HT1080 (cell line): ENCODE measurements at regions not wholly inside any gene's neighbourhood (a gene's known extent, or its start where the extent isn't known, plus 50 kb on each side); places are given as distances from the start of the nearest gene placed in this dataset.

Experiments used
- DNase-seq: peaks from one replicate; pipeline ENCODE4 v3.0.0-alpha.2; 2015; ENCODE audit warnings: low read depth

DNA sequence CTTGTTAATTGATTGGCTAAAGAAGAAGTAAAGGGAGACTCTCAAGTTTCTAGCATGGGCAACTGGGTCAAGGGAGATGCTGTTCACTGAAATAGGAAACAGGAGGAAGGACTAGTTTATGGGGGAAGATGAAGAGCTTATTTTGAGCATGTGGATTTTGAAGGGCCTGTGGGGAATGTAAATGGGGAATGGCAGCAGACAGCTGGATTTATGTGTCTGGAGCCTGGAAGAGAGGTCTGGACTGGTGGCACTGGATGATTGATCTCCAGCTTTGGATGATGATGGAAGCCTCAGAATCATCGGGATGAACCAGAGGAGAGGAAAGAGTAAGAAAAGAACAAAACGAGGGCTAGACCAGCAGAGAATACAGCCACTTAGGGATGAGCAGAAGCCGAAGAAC, 54.9 kb upstream of the ENAH start:
- DNase-seq = no peak

DNA sequence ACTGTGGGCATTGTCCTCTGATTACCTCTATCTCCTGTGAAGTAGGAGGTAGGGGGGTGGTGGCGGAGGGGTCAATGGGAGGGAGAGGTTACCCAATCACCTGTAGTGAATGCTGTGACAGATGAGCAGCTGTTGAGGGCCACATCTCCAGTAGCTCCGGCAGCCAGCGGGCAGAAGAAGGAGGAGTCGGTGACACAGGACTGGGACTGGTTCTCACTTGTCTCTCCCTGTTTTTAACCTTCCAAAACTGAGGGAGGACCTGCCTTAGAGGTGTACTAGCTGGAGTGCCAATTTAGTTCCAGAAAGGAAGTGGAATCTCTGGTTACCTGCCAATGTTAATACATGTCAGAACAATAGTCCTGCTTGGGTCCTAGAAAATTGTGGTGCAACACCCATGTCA, 56.2 kb upstream of the ENAH start:
- DNase-seq = no peak

DNA sequence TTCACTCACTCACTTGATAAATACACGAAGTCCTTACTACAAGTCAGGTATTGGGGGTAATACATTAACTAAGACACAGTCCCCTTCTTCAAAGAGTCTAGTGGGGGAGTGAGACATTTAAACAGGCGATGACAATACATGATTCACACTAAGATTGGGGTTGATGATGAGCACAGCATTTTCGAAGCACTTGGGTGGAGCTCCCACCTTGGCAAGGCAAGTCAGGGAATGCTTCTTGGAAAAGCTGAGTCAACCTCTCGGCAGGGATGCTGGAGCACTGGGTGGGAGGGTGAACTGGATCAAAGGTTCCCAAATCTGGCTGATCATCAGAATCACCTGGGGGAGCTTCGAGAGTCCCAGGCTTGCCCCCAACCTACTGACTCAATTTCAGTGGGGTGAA, 57.9 kb upstream of the ENAH start:
- DNase-seq = peak; percentile 46

DNA sequence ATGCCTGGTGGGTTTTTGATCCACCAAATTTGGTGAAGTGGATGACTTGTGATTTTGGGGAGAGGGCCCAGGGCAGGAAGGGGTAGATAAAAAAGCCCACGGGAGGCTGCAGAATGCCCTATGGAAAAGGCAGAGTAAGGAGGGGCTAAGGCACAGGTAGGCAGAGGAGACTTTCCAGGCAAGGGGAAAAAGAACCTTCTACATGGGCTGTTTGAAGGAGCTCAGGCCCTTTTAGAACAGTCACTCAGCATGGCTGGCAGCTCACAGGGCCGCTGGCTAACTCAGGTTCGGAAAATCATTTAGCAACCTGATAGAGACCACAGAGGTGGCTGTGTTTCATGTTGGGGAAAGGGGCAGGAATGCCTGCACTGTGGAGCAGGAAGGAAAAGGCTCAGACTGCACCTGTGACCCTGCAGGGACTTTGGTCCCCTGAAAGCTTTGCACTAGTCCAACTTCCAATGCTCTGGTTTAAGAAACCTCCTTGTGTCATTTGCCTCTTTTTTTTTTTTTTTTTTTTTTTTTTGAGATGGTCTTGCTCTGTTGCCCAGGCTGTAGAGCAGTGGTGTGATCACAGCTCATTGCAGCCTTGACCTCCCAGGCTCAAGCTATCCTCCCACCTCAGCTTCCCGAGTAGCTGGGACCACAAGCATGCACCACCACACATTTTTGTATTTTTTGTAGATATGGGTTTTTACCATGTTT, 58.5 kb upstream of the ENAH start:
- DNase-seq = no peak

DNA sequence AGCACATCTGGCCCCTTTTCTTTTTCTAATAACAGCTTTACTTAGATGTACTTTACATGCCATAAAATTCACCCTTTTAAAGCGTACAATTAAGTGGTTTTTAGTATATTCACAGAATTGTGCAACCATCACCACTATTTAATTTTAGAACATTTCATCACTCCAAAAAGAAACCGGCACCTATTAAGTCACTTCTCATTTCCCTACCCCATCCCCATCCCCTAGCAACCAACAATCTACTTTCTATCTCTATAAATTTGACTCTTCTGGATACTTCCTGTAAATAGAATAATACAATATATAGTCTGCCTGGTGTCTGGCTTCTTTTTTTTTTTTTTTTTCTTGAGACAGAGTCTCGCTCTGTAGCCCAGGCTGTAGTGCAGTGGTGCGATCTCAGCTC, 59.5 kb upstream of the ENAH start:
- DNase-seq = no peak

DNA sequence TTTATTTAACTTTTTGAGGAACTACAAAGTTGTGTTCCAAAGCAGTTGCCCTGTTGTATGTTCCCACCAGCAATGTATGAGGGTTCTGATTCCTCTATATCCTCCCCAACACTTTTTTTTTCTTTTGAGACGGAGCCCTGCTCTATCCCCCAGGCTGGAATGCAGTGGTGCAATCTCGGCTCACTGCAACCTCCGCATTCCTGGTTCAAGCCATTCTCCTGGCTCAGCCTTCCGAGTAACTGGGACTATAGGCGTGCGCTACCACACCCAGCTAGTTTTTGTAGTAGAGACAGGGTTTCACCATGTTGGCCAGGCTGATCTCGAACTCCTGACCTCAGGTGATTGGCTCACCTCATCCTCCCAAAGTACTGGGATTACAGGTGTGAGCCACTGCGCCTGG, 60.4 kb upstream of the ENAH start:
- DNase-seq = no peak

DNA sequence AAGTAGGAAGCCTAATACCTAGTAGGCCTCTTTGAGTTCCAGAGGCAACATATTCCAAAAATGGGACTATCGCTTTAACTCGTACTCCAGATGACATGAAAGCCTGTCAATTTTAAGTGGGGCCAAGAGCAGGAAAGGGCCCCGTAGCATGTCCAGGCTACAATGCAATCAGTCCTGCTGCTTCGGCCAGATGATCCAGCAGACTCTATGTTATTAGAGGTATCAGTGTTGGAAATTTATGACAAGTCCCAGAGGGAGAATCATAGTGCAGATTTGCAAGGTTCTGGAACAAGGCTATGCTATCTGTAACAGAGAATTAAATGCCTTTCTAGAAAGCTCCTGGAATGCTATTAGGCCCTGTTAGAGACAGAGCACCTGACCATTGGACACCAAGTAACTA, 56.7 kb upstream of the SRP9 start:
- DNase-seq = no peak

DNA sequence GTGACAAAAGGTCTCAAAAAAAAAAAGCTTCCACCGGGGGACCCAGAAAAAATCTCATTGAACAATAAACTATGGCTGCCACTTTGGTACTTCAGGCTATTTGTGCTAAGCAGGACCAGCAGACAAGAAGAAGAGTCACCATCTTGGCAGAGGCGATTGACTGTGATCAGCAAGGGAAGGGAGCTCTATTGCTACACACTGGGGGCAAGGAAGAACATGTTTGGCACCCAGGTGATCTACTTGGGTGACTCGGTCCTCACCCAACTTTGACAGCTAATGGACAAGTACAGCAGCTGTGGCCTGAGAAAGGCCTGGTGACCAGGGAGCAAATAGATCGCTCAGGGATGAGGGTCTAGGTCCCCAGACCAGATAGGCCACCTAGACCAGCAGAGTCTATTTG, 53.4 kb upstream of the SRP9 start:
- DNase-seq = no peak
